ENCODE measurements at regions not wholly inside any gene's neighbourhood (a gene's known extent, or its start where the extent isn't known, plus 50 kb on each side); places are given as distances from the start of the nearest gene placed in this dataset.
"Not testable (repeated sequence)": the region's sequence is repeated elsewhere in the genome, so short reads cannot be mapped to it uniquely, and the experiment has no call there.

DNA sequence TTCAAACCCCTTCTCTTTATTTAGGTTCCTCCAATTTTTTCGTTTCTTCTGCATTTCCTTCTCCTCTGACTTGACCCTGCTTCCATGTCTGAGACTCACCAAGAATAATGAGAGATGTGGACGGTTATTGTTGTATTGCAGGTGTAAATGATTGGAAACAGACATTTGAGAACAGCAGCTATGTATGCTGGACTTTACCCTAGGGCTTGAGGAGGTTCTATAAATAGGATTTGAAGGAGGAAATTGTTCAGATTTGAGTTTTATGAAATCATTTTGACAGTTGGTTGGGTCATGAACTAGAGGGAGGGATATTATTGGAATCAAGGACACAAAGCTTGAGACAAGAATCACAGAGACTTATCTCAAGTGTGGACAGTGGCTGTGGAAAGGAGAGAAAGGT, 614.6 kb upstream of the CPEB2 start:
- H3K4me3 ChIP-seq (ENCODE audit: low read length) = no peak overlapping the region
- no peak for TF ChIP-seq ZNF274 (IDR thresholded peaks at IDR 0.05; ENCODE audit: low read depth, low read length)

- no peak overlapping the region for H3K4me3 ChIP-seq (ENCODE audit: low read length)
- no peak for TF ChIP-seq ZNF274 (IDR thresholded peaks at IDR 0.05; ENCODE audit: low read depth, low read length)
Observed at GRCh38 chr4:14392378-14392777, 609.9 kb upstream of the CPEB2 start.

DNA sequence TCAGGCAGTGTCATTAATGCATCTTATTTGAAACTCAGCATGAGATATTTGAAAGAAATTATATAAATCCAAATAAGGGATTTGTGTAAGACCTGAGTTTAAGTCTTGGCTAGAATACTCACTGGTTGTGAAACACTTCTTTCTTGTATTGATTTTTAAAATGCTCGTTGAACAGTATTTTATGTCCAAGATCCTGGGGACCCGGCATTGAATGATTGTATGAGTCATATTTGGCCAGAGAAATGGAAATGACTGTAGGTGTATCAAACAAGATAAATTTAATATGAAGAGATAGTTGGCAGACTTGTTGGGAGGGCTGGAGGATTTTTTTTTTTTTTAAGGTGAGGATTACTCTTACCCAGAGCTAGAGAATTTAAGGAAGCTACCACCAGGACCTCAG, 606.1 kb upstream of the CPEB2 start:
- no peak for TF ChIP-seq ZNF274 (IDR thresholded peaks at IDR 0.05; ENCODE audit: low read depth, low read length)
- H3K4me3 ChIP-seq (ENCODE audit: low read length) = no peak overlapping the region

- no peak overlapping the region for H3K4me3 ChIP-seq (ENCODE audit: low read length)
- TF ChIP-seq ZNF274 (IDR thresholded peaks at IDR 0.05; ENCODE audit: low read depth, low read length) = no peak
Observed at GRCh38 chr4:14399848-14400247, 602.4 kb upstream of the CPEB2 start.

GRCh38 chr4:14400307-14400706, 602.0 kb upstream of the CPEB2 start:
- no peak for TF ChIP-seq ZNF274 (IDR thresholded peaks at IDR 0.05; ENCODE audit: low read depth, low read length)
- no peak overlapping the region for H3K4me3 ChIP-seq (ENCODE audit: low read length)

DNA sequence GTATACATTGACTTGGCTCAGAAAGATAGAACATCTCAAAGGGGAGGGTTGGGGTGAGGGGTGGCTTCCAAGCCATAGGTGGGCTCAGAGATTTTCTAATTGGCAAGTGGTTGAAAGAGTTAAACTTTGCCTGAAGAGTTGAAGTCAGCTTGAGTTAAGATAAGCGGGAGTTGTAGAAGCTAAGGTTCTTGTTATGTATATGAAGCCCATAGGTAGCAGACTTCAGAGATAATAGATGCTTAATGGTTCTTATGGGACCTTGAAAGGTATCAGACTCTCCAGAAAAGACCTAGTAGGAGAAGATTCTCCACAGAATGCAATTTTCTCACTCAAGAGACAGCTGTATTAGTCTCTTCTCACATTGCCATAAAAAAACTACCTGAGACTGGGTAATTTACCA, 599.1 kb upstream of the CPEB2 start:
- H3K4me3 ChIP-seq (ENCODE audit: low read length) = no peak overlapping the region
- TF ChIP-seq ZNF274 (IDR thresholded peaks at IDR 0.05; ENCODE audit: low read depth, low read length) = no peak

GRCh38 chr4:14404730-14405129, 597.6 kb upstream of the CPEB2 start:
- TF ChIP-seq ZNF274 (IDR thresholded peaks at IDR 0.05; ENCODE audit: low read depth, low read length) = no peak
- H3K4me3 ChIP-seq (ENCODE audit: low read length) = no peak overlapping the region

- TF ChIP-seq ZNF274 (IDR thresholded peaks at IDR 0.05; ENCODE audit: low read depth, low read length) = no peak
- no peak overlapping the region for H3K4me3 ChIP-seq (ENCODE audit: low read length)
Observed at GRCh38 chr4:14410516-14410915, 591.8 kb upstream of the CPEB2 start.

- TF ChIP-seq ZNF274 (IDR thresholded peaks at IDR 0.05; ENCODE audit: low read depth, low read length) = no peak
- H3K4me3 ChIP-seq (ENCODE audit: low read length) = no peak overlapping the region
Observed at GRCh38 chr4:14415146-14415545, 587.1 kb upstream of the CPEB2 start.

DNA sequence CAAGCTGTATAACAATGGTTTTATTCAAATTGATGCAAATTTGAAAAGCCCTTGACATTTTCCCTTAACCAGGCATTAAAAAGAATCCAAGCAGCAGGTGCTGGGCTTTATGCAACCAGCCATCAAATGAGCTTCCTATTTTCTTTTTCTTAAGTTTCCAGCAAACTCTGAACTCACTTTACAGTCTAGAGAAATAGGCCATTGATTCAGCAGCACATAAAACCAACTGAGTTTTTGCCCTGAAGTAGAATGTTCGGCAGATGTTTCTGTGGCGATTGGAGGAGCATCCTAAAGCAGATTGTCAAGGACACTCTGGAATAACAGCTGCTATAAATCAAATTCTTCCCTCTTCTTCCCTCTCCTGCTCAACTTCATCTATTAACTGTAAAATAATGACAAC, 582.8 kb upstream of the CPEB2 start:
- TF ChIP-seq ZNF274 (IDR thresholded peaks at IDR 0.05; ENCODE audit: low read depth, low read length) = no peak
- H3K4me3 ChIP-seq (ENCODE audit: low read length) = no peak overlapping the region

- H3K4me3 ChIP-seq (ENCODE audit: low read length) = not testable (repeated sequence)
Observed at GRCh38 chr4:14426297-14426696, 576.0 kb upstream of the CPEB2 start.

- no peak for TF ChIP-seq ZNF274 (IDR thresholded peaks at IDR 0.05; ENCODE audit: low read depth, low read length)
- no peak overlapping the region for H3K4me3 ChIP-seq (ENCODE audit: low read length)
Observed at GRCh38 chr4:14428125-14428524, 574.2 kb upstream of the CPEB2 start.

DNA sequence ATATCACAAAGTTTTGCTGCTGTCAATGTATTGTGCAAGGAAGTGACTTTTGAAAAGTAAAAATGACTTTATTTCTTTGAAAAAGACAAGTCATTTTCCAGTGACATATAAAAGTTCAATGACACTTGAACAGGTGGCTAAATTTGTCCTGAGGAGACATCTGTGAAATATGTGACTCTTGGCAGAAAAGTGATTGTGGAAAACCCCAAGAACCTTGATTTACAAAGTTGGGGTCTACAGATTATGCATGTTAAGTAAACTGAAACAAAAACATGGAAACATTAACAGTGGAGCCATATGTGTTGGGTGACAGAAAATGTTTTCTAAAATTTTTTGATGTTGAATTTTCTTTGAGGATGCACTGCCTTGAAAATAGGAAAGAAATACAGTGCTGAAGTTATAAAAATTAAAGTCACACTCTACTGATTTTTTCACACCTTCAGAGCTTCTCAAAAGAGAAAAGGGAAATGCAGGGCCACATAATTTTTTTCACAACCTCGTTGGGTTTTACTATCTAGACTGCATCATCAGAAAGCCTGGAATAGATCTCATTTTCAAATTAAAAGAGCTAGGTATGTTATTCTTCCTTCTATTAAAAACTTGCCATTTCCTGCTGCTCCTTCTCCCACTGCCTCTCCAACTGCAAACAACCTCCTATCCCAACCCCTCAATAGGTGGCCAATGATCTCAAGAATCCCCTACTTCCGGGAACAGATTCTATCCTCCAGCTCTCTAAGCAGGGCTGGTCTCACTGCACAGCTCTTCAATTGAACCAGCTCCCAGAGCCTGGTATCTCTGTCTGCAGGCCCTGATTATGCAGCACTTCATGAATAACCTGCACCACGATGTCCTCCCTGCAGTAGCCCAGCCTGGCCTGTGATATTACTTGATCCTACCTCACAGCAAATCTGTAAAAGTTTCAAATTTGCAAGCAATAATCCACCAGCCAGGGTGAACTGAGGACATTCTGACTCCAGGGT, 570.8 kb upstream of the CPEB2 start:
- TF ChIP-seq ZNF274 (IDR thresholded peaks at IDR 0.05; ENCODE audit: low read depth, low read length) = no peak
- no peak overlapping the region for H3K4me3 ChIP-seq (ENCODE audit: low read length)

GRCh38 chr4:14434483-14434882, 567.8 kb upstream of the CPEB2 start:
- TF ChIP-seq ZNF274 (IDR thresholded peaks at IDR 0.05; ENCODE audit: low read depth, low read length) = no peak
- H3K4me3 ChIP-seq (ENCODE audit: low read length) = no peak overlapping the region

- no peak for TF ChIP-seq ZNF274 (IDR thresholded peaks at IDR 0.05; ENCODE audit: low read depth, low read length)
- no peak overlapping the region for H3K4me3 ChIP-seq (ENCODE audit: low read length)
Observed at GRCh38 chr4:14434916-14435315, 567.4 kb upstream of the CPEB2 start.

- H3K4me3 ChIP-seq (ENCODE audit: low read length) = no peak overlapping the region
- TF ChIP-seq ZNF274 (IDR thresholded peaks at IDR 0.05; ENCODE audit: low read depth, low read length) = no peak
Observed at GRCh38 chr4:14441561-14441960, 560.7 kb upstream of the CPEB2 start.

Data from GM08714 (cell line).